ENCODE measurements at regions not wholly inside any gene's neighbourhood (a gene's known extent, or its start where the extent isn't known, plus 50 kb on each side); places are given as distances from the start of the nearest gene placed in this dataset.

DNA sequence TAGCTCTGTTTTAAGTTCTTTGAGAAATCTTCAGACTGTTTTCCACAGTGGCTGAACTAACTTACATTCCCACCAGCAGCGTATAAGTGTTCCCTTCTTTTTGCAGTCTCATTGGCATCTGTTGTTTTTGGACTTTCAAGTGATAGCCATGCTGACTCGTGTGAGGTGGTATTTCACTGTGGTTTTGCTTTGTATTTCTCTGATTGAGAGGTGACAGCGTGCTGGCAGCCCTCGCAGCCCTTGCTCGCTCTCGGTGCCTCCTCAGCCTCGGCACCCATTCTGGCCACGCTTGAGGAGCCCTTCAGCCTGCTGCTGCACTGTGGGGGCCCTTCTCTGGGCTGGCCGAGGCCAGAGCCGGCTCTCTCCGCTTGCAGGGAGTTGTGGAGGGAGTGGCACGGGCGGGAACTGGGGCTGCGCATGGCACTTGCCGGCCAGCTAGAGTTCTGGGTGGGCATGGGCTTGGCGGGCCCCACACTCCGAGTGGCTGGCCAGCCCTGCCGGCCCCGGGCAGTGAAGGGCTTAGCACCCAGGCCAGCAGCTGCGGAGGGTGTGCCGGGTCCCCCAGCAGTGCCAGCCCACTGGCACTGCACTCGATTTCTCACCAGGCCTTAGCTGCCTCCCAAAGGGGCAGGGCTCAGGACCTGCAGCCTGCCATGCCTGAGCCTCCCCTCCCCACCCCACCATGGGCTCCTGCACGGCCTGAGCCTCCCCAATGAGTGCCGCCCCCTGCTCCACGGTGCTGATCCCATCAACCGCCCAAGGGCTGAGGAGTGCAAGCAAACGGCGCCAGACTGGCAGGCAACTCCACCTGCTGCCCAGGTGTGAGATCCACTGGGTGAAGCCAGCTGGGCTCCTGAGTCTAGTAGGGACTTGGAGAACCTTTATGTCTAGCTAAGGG, 151.8 kb downstream of the IRS1 start:
- no peak overlapping the region for H3K27ac Mint-ChIP-seq
- peaks cover 14% of the 10 kb centered on the region for H3K36me3 Mint-ChIP-seq (ENCODE audit: low read depth)
- peaks cover 27% of the 10 kb centered on the region for H3K4me1 Mint-ChIP-seq (ENCODE audit: low read depth)
- no peak for DNase-seq (ENCODE audit: low spot score)
- no peak overlapping the region for H3K4me3 Mint-ChIP-seq
- peaks cover 21% of the 10 kb centered on the region for H3K9me3 Mint-ChIP-seq
- H3K27me3 Mint-ChIP-seq (ENCODE audit: low read depth), result peaks cover 10% of the 10 kb centered on the region

DNA sequence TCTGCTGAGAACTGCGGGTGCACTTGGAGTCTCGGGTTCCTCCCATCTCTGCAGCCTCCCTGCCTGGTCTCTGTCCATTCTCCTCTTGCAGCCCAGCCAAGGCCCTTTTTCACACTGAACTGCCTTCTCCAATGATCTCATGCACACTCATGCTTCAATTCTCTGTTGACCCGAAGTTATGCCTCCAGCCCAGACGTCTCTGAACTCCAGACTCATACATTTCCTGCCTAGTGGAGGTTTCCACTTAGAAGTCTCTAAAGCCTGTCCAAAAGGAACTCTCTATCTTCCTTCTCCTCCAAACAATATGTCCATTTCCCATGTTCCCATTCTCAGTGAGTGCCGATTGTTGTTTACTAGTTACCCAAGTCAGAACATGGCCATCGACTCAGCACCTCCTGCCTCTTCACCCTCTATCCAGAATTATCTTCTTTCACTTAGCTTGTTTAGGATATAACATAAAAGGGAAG, 155.2 kb downstream of the IRS1 start:
- Mint-ChIP-seq H3K27me3 (ENCODE audit: low read depth) (peaks cover 13% of the 10 kb centered on the region), H3K36me3 (ENCODE audit: low read depth) (peaks cover 8% of the 10 kb centered on the region), H3K4me1 (ENCODE audit: low read depth) (no peaks in the 10 kb centered on the region), H3K27ac (no peak overlapping the region), H3K9me3 (peaks cover 16% of the 10 kb centered on the region), H3K4me3 (no peak overlapping the region)
- DNase-seq (ENCODE audit: low spot score), result no peak

DNA sequence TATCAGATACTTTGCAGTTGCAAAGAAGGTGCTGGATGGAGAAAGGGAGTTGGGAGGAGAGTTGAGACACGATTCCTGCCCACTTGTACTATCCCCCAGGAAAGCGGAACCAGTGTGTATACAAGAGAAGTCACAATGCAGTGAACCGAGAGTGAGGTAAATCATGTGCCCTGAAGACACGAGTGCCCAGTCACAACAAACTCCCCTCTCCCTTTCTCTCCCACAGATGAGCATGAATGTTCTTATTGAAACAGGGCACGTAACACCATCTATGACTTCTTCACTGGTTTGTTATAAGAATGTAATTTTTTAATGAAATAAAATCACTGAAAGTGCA, 155.7 kb downstream of the IRS1 start:
- peaks cover 13% of the 10 kb centered on the region for H3K27me3 Mint-ChIP-seq (ENCODE audit: low read depth)

DNA sequence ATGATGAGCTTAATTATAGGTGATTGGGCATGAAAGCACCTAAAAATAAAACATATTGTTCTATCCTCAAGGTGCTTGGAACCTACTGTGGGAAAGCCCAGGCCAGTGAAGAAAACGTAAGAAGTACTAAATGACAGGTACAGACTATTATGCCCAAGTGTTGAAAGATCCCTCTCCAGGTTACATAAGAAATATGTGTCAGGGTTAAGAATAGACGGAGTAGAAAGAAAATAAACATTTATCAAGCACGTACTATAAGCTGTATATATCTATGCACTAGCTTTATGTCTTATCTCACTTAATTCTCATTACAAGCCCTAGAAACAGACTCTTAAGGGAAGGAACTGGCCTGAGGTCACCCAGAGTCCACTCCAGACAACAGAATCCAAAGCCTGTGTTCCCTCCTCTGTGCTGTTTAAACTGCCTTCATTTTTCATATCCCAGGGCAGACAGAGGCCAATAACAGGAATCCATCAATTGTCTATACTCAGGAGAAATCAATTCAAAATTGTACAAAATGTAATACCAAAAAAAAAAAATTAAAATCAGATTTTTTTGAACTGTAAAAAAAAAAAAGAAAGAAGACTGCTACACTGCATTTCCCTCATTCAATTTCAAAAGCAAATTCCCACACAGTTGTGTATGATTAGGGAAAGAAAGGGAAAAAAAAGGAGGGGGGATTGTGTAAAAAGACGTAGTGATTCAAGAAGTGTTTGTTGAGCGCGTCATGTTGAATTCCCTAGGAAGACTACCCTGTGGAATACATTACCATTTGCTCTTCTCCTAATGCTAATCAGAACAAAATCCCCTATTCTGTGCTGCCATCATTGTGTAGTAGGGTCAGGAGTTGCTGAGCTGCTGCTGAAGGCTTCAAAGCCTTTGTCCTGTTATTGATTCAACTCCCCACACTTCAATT, 156.3 kb downstream of the IRS1 start:
- Mint-ChIP-seq H3K4me1 (ENCODE audit: low read depth) (no peaks in the 10 kb centered on the region), H3K9me3 (peaks cover 5% of the 10 kb centered on the region), H3K36me3 (ENCODE audit: low read depth) (no peaks in the 10 kb centered on the region), H3K27ac (no peak overlapping the region), H3K27me3 (ENCODE audit: low read depth) (peaks cover 13% of the 10 kb centered on the region), H3K4me3 (no peak overlapping the region)
- no peak for DNase-seq (ENCODE audit: low spot score)

More for the DNA sequence above, 155.7 kb downstream of the IRS1 start:
- Mint-ChIP-seq H3K27ac (no peak overlapping the region), H3K36me3 (ENCODE audit: low read depth) (peaks cover 2% of the 10 kb centered on the region), H3K9me3 (peaks cover 11% of the 10 kb centered on the region), H3K4me3 (no peak overlapping the region), H3K4me1 (ENCODE audit: low read depth) (no peaks in the 10 kb centered on the region)
- no peak for DNase-seq (ENCODE audit: low spot score)

DNA sequence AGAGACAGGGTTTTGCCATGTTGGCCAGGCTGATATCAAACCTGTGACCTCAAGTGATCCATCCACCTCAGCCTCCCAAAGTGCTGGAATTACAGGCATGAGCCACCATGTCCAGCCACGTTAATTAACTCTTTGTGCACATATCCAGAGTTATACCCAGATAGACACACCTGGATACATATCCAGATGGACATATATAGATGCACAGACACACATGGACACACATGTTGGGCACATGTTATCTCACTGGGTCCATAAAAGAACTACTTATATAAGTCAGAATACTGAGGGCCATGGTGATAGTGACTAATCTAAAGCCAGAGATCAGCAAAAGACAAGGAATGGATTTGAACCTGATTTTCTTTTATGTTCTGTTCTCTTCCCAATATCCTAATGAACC, 158.6 kb downstream of the IRS1 start:
- H3K36me3 Mint-ChIP-seq (ENCODE audit: low read depth), result no peaks in the 10 kb centered on the region
- no peak overlapping the region for H3K27ac Mint-ChIP-seq
- DNase-seq (ENCODE audit: low spot score), result no peak
- H3K4me3 Mint-ChIP-seq, result no peak overlapping the region
- H3K4me1 Mint-ChIP-seq (ENCODE audit: low read depth), result no peaks in the 10 kb centered on the region
- no peaks in the 10 kb centered on the region for H3K9me3 Mint-ChIP-seq
- peaks cover 17% of the 10 kb centered on the region for H3K27me3 Mint-ChIP-seq (ENCODE audit: low read depth)

DNA sequence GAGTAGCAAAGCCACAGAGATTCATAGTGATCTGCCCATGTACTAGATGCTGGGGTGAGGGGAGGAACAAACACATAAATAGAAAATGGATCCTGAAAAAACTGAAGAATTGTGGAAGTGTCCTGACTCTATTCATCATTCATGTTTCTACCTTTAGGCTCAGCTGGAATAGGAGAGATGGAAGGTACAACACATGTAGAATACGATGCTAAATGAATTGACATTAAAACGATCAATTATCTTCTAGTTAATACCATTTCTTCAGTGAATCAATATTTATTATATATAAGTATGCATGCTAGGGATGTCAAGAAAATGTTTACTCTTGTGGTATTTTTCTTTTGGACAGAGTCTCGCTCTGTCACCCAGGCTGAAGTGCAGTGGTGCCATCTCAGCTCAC, 159.1 kb downstream of the IRS1 start:
- peaks cover 17% of the 10 kb centered on the region for H3K27me3 Mint-ChIP-seq (ENCODE audit: low read depth)
- DNase-seq (ENCODE audit: low spot score), result no peak
- no peak overlapping the region for H3K4me3 Mint-ChIP-seq
- no peaks in the 10 kb centered on the region for H3K9me3 Mint-ChIP-seq
- no peaks in the 10 kb centered on the region for H3K36me3 Mint-ChIP-seq (ENCODE audit: low read depth)
- no peak overlapping the region for H3K27ac Mint-ChIP-seq
- no peaks in the 10 kb centered on the region for H3K4me1 Mint-ChIP-seq (ENCODE audit: low read depth)

DNA sequence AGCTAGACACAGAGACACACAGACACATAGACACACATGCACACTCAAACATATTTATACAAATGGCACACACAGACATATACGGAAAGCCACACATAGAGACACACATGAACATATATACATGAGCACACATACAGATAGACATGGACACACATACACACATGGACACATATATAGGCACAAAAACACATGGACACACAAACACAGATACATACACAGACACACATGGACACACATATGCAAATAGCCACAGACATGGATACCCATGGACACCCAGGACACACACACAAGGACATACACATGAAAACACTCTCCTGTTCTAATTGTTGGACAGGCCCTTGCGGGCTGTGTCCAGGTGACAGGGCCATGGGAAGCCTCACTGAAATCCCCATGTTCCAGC, 160.1 kb downstream of the IRS1 start:
- Mint-ChIP-seq H3K4me3 (no peak overlapping the region), H3K4me1 (ENCODE audit: low read depth) (no peaks in the 10 kb centered on the region)

DNA sequence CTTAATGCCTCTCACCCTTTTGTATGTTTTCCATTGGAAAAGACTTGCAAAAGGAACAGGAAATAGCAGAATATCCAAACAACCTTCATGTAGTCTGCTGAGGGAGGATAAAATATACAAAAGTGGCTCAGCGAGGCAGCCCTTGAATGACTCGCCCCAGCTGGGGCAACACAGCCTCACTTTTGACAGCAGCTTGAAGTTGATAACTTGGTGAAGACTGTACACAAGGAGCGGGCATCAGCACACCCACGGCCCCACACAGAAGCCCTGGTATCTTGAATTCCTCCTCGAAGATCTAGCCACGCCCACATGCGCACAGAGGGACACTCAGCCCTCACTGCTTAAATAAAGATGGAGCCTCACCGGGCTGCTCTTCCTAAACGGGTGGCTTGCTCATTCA, 161.0 kb downstream of the IRS1 start:
- DNase-seq (ENCODE audit: low spot score), result no peak
- H3K4me1 Mint-ChIP-seq (ENCODE audit: low read depth), result no peaks in the 10 kb centered on the region
- no peak overlapping the region for H3K4me3 Mint-ChIP-seq
- peaks cover 15% of the 10 kb centered on the region for H3K27me3 Mint-ChIP-seq (ENCODE audit: low read depth)
- H3K9me3 Mint-ChIP-seq, result no peaks in the 10 kb centered on the region
- no peaks in the 10 kb centered on the region for H3K36me3 Mint-ChIP-seq (ENCODE audit: low read depth)
- H3K27ac Mint-ChIP-seq, result no peak overlapping the region

More for the DNA sequence above, 160.1 kb downstream of the IRS1 start:
- no peak for DNase-seq (ENCODE audit: low spot score)
- Mint-ChIP-seq H3K27me3 (ENCODE audit: low read depth) (peaks cover 16% of the 10 kb centered on the region), H3K36me3 (ENCODE audit: low read depth) (no peaks in the 10 kb centered on the region), H3K27ac (no peak overlapping the region), H3K9me3 (no peaks in the 10 kb centered on the region)

DNA sequence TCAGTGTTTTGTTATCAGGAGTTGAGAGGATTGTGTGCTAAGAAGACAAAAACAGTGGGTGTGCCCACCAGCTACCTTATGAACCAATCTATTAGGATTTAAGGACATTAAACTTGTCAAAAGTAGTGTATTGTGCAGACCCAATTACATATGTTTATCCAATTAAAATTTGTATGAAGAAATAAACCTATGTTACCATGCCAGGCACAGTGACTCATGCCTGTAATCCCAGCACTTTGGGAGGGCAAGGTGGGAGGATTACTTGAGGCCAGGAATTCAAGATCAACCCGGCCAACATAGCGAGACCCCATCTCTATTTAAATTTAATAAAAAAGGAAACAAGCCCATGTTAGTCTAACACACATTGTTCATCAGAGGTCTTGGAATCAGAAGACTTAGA, 162.2 kb downstream of the IRS1 start:
- no peaks in the 10 kb centered on the region for H3K9me3 Mint-ChIP-seq
- no peaks in the 10 kb centered on the region for H3K36me3 Mint-ChIP-seq (ENCODE audit: low read depth)
- H3K4me1 Mint-ChIP-seq (ENCODE audit: low read depth), result no peaks in the 10 kb centered on the region
- H3K27ac Mint-ChIP-seq, result no peak overlapping the region
- peaks cover 16% of the 10 kb centered on the region for H3K27me3 Mint-ChIP-seq (ENCODE audit: low read depth)
- H3K4me3 Mint-ChIP-seq, result no peak overlapping the region
- DNase-seq (ENCODE audit: low spot score), result no peak

DNA sequence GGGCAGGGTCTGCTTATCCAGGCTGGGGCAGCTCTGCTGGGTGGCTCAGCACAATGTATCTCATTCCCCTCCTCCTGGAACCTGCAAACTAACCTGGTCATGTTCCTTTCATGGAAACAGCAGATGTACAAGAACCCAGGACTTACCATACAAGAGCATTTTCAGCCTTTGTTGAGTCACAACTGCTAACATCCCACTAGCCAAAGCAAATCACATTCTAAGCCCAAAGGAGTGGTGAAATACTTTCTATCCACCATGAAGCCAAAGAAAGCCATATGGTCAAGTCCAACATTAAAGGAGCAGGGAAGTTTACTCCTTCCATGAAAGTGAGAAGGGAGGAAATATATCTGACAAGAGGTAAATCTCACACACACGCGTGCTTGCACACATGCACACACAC, 163.0 kb downstream of the IRS1 start:
- H3K27ac Mint-ChIP-seq, result no peak overlapping the region
- no peaks in the 10 kb centered on the region for H3K9me3 Mint-ChIP-seq
- H3K4me3 Mint-ChIP-seq, result no peak overlapping the region
- H3K36me3 Mint-ChIP-seq (ENCODE audit: low read depth), result no peaks in the 10 kb centered on the region
- no peaks in the 10 kb centered on the region for H3K4me1 Mint-ChIP-seq (ENCODE audit: low read depth)
- DNase-seq (ENCODE audit: low spot score), result no peak
- H3K27me3 Mint-ChIP-seq (ENCODE audit: low read depth), result peaks cover 14% of the 10 kb centered on the region

DNA sequence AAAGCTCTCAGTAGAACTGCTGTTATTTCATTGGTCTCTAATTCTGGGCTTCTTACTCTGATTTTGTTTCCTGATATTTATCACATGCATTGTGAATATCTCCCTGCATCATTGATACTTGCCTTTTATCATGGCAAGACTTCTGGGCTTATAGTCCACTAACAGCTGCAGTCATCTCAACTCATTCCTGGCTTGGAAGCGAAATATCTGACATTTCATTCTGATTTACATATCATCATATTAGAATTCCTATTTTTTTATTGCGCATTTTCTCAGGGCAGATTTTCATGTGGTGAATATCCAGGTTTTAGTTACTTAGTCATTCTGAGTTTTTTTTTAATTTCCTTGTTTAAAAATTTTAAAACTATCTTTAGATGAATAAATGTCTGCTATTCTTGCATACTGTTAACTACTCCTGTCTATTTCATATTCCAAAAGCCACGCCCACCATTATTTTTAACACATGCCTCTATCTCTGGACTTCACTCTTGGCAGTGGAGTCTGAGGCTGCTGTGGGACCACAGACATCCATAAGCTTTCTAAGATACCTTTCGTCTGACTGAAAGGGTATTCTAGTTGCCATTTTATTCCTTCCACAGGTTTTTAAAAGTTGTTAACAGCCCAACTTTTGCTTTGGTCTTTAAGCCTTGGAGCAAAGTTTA, 164.5 kb downstream of the IRS1 start:
- no peak overlapping the region for H3K27ac Mint-ChIP-seq
- H3K27me3 Mint-ChIP-seq (ENCODE audit: low read depth), result peaks cover 14% of the 10 kb centered on the region
- no peaks in the 10 kb centered on the region for H3K4me1 Mint-ChIP-seq (ENCODE audit: low read depth)
- DNase-seq (ENCODE audit: low spot score), result no peak
- no peaks in the 10 kb centered on the region for H3K9me3 Mint-ChIP-seq
- H3K36me3 Mint-ChIP-seq (ENCODE audit: low read depth), result no peaks in the 10 kb centered on the region
- H3K4me3 Mint-ChIP-seq, result no peak overlapping the region

DNA sequence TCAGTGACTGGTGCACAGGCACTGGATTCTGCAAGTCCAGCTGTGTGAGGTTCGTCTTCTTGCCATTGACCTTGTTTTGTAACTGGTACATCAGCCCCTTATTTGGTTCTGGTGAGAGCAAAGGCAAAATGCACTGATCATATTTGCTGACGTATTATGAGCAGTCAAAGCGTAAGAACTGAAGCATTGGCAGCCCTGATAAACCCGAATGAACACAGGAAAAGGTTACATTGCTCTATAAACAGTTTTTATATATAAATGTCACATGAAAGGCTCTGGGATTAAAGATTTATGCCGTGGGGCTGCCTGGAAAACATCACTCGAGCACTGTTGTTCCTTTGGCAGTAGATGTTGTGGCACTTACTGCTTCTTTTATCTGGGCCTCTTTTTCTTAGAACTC, 167.9 kb downstream of the IRS1 start:
- Mint-ChIP-seq H3K9me3 (no peaks in the 10 kb centered on the region), H3K36me3 (ENCODE audit: low read depth) (no peaks in the 10 kb centered on the region), H3K4me3 (no peak overlapping the region), H3K27ac (no peak overlapping the region), H3K4me1 (ENCODE audit: low read depth) (no peaks in the 10 kb centered on the region), H3K27me3 (ENCODE audit: low read depth) (peaks cover 10% of the 10 kb centered on the region)
- DNase-seq (ENCODE audit: low spot score), result no peak

DNA sequence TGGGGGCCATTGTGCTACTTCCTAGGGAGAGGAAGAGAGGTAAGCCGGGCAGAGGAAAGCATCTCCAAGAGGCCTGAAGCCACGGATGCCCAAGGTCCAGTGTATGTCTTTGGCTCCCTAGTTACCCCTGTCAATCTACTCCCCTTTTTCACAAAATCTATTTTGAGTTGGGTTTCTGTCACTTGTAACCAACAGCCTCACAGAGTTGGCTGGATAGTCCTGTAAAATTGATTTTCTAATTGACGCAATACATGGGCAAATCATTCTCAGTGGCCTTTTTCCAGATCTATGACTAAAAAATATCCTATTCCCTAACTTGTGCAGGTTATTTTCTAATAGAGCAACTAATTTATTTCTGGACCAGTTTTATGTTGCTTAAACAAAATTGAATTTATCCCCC, 168.4 kb downstream of the IRS1 start:
- DNase-seq (ENCODE audit: low spot score), result no peak
- H3K9me3 Mint-ChIP-seq, result no peaks in the 10 kb centered on the region
- no peaks in the 10 kb centered on the region for H3K4me1 Mint-ChIP-seq (ENCODE audit: low read depth)
- peaks cover 13% of the 10 kb centered on the region for H3K27me3 Mint-ChIP-seq (ENCODE audit: low read depth)
- H3K4me3 Mint-ChIP-seq, result no peak overlapping the region
- no peak overlapping the region for H3K27ac Mint-ChIP-seq
- H3K36me3 Mint-ChIP-seq (ENCODE audit: low read depth), result no peaks in the 10 kb centered on the region

DNA sequence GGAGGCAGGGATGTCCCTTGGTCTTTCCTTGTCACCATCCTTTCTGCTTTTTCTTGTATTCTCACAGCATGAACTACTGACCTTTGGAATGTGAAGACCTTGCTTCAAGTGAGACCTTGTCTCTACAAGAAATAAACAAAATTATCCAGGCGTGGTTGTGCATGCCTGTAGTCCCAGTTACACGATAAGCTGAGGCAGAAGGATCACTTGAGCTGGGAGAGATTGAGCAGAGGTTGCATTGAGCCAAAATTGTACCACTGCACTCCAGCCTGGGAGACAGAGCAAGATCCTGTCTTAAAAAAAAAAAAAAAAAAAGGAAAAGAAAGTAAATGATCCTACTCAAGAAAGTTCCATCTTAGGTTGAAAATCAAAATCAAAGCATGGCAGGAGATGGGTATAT, 173.7 kb downstream of the IRS1 start:
- H3K27me3 Mint-ChIP-seq (ENCODE audit: low read depth), result peaks cover 7% of the 10 kb centered on the region
- no peak for DNase-seq (ENCODE audit: low spot score)
- H3K9me3 Mint-ChIP-seq, result no peaks in the 10 kb centered on the region
- no peak overlapping the region for H3K27ac Mint-ChIP-seq
- H3K4me1 Mint-ChIP-seq (ENCODE audit: low read depth), result no peaks in the 10 kb centered on the region
- H3K36me3 Mint-ChIP-seq (ENCODE audit: low read depth), result no peaks in the 10 kb centered on the region
- H3K4me3 Mint-ChIP-seq, result no peak overlapping the region

Measured in T-helper 2 cell treated with Interferon-gamma antibody and Interleukin-4, amounts not matched to agents 5 μg/mL and 100 μg/mL, for 36 hours (primary cell).